SK-N-SH treated with all-trans-retinoic acid at 6 μM for 48 hours (cell line): ENCODE measurements at regions not wholly inside any gene's neighbourhood (a gene's known extent, or its start where the extent isn't known, plus 50 kb on each side); places are given as distances from the start of the nearest gene placed in this dataset.

ENCODE experiments used
- ATAC-seq: fragments of 200-7000 bp; cut with Tn5 transposase; 3 replicates; pipeline ENCODE4 v1.9.1; 2020; ENCODE audit warnings: mild to moderate bottlenecking, moderate library complexity
- ARNTL ChIP-seq: fragments of 450-650 bp; formaldehyde crosslinking; IDR thresholded peaks from 2 replicates; pipeline ENCODE4 v1.5.0; 2020; ENCODE audit warnings: low read depth, mild to moderate bottlenecking, moderate library complexity, borderline replicate concordance
- BACH2 ChIP-seq: fragments of 250-450 bp; sonication (Bioruptor Pico); IDR thresholded peaks from 2 replicates; pipeline ENCODE4 v1.9.0; 2021; ENCODE audit warnings: mild to moderate bottlenecking, borderline replicate concordance
- CSDC2 ChIP-seq: fragments of 250-450 bp; sonication (Bioruptor Pico); IDR thresholded peaks from 2 replicates; pipeline ENCODE4 v1.5.0; 2020; ENCODE audit warnings: mild to moderate bottlenecking, moderate library complexity
- ESRRG ChIP-seq: fragments of 250-450 bp; sonication (Bioruptor Pico); IDR thresholded peaks from 2 replicates; pipeline ENCODE4 v1.6.1; 2021; ENCODE audit warnings: mild to moderate bottlenecking
- ISL1 ChIP-seq: fragments of 250-450 bp; sonication (Bioruptor Pico); IDR thresholded peaks from 2 replicates; pipeline ENCODE4 v2.1.2; 2022; ENCODE audit warnings: mild to moderate bottlenecking, moderate library complexity
- OSR1 ChIP-seq: fragments of 250-450 bp; sonication (Bioruptor Pico); IDR thresholded peaks from 2 replicates; pipeline ENCODE4 v1.8.0; 2022; ENCODE audit warnings: moderate library complexity, mild to moderate bottlenecking, inconsistent platforms
- PPARA ChIP-seq: fragments of 250-450 bp; sonication (Bioruptor Pico); IDR thresholded peaks from 2 replicates; pipeline ENCODE4 v1.5.0; 2020; ENCODE audit warnings: mild to moderate bottlenecking, borderline replicate concordance
- RARB ChIP-seq: fragments of 250-450 bp; sonication (Bioruptor Pico); IDR thresholded peaks from 2 replicates; pipeline ENCODE4 v1.8.0; 2021; ENCODE audit warnings: mild to moderate bottlenecking, moderate library complexity
- SNAI2 ChIP-seq: fragments of 250-450 bp; sonication (Bioruptor Pico); IDR thresholded peaks from 2 replicates; pipeline ENCODE4 v1.5.0; 2020; ENCODE audit warnings: mild to moderate bottlenecking, moderate library complexity
- TCF4 ChIP-seq: fragments of 250-450 bp; sonication (Bioruptor Pico); IDR thresholded peaks from 2 replicates; pipeline ENCODE4 v1.8.0; 2021; ENCODE audit warnings: mild to moderate bottlenecking, moderate library complexity, borderline replicate concordance
- ZC3H10 ChIP-seq: fragments of 250-450 bp; sonication (Bioruptor Pico); IDR thresholded peaks from 2 replicates; pipeline ENCODE4 v1.5.1; 2021; ENCODE audit warnings: mild to moderate bottlenecking, moderate library complexity
- ZFP3 ChIP-seq: fragments of 250-450 bp; sonication (Bioruptor Pico); IDR thresholded peaks from 2 replicates; pipeline ENCODE4 v1.5.0; 2020; ENCODE audit warnings: mild to moderate bottlenecking, moderate library complexity
- ZFP30 ChIP-seq: fragments of 450-650 bp; formaldehyde crosslinking; IDR thresholded peaks from 2 replicates; pipeline ENCODE4 v1.5.0; 2022; ENCODE audit warnings: mild to moderate bottlenecking, moderate library complexity
- ZNF565 ChIP-seq: fragments of 450-650 bp; formaldehyde crosslinking; conservative IDR thresholded peaks from 2 replicates; pipeline ENCODE4 v1.5.0; 2020; ENCODE audit warnings: low read depth, mild to moderate bottlenecking, moderate library complexity
- ZNF70 ChIP-seq: fragments of 450-650 bp; formaldehyde crosslinking; IDR thresholded peaks from 2 replicates; pipeline ENCODE4 v1.5.0; 2020; ENCODE audit warnings: mild to moderate bottlenecking, moderate library complexity
- ZNF8 ChIP-seq: fragments of 450-650 bp; formaldehyde crosslinking; IDR thresholded peaks from 2 replicates; pipeline ENCODE4 v1.5.0; 2020; ENCODE audit warnings: mild to moderate bottlenecking, moderate library complexity
- TF ChIP-seq, protein P1 (sequence below): fragments of 250-450 bp; sonication (Bioruptor Pico); IDR thresholded peaks from 2 replicates; pipeline ENCODE4 v1.5.0; 2020; ENCODE audit warnings: mild to moderate bottlenecking, moderate library complexity
- TF ChIP-seq, protein P2 (sequence below): fragments of 250-450 bp; sonication (Bioruptor Pico); IDR thresholded peaks from 2 replicates; pipeline ENCODE4 v1.8.0; 2020; ENCODE audit warnings: mild to moderate bottlenecking, moderate library complexity, borderline replicate concordance
- TF ChIP-seq, protein P3 (sequence below): fragments of 250-450 bp; sonication (Bioruptor Pico); IDR thresholded peaks from 2 replicates; pipeline ENCODE4 v1.5.1; 2021; ENCODE audit warnings: mild to moderate bottlenecking, moderate library complexity
- TF ChIP-seq, protein P4 (sequence below): fragments of 250-450 bp; sonication (Bioruptor Pico); IDR thresholded peaks from 2 replicates; pipeline ENCODE4 v1.8.0; 2021; ENCODE audit warnings: low read depth, mild to moderate bottlenecking, moderate library complexity, borderline replicate concordance

DNA sequence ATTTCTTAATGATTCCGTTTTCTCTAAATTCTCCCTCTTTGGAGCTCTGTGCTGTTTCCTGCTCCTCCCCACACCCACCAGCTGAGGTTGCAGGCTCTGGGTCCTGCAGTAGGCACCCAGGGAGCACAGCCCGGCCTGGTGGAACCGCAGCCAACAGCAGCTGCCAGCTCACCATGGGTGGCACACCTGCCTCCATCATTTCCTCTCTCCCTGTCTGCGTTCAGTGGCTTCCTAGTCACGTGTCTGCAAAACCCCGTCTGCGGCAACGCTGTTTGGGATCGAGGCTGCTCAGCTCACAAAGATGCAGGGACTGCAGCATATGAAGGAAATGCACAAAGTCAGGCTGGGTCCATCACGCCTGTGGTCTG, 367.8 kb downstream of the IRX2 start:
- ATAC-seq, result no peak
- no peak for TF ChIP-seq BACH2 (CRISPR knock-in tag)
- TF ChIP-seq ZFP3 (CRISPR knock-in tag), result no peak
- TF ChIP-seq ARNTL, result no peak
- TF ChIP-seq ZC3H10, result no peak
- TF ChIP-seq RARB (CRISPR knock-in tag), result no peak
- TF ChIP-seq, protein P1, sequence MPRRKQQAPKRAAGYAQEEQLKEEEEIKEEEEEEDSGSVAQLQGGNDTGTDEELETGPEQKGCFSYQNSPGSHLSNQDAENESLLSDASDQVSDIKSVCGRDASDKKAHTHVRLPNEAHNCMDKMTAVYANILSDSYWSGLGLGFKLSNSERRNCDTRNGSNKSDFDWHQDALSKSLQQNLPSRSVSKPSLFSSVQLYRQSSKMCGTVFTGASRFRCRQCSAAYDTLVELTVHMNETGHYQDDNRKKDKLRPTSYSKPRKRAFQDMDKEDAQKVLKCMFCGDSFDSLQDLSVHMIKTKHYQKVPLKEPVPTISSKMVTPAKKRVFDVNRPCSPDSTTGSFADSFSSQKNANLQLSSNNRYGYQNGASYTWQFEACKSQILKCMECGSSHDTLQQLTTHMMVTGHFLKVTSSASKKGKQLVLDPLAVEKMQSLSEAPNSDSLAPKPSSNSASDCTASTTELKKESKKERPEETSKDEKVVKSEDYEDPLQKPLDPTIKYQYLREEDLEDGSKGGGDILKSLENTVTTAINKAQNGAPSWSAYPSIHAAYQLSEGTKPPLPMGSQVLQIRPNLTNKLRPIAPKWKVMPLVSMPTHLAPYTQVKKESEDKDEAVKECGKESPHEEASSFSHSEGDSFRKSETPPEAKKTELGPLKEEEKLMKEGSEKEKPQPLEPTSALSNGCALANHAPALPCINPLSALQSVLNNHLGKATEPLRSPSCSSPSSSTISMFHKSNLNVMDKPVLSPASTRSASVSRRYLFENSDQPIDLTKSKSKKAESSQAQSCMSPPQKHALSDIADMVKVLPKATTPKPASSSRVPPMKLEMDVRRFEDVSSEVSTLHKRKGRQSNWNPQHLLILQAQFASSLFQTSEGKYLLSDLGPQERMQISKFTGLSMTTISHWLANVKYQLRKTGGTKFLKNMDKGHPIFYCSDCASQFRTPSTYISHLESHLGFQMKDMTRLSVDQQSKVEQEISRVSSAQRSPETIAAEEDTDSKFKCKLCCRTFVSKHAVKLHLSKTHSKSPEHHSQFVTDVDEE (CRISPR knock-in tag), result no peak
- no peak for TF ChIP-seq PPARA (CRISPR knock-in tag)
- TF ChIP-seq ISL1 (CRISPR knock-in tag), result no peak

DNA sequence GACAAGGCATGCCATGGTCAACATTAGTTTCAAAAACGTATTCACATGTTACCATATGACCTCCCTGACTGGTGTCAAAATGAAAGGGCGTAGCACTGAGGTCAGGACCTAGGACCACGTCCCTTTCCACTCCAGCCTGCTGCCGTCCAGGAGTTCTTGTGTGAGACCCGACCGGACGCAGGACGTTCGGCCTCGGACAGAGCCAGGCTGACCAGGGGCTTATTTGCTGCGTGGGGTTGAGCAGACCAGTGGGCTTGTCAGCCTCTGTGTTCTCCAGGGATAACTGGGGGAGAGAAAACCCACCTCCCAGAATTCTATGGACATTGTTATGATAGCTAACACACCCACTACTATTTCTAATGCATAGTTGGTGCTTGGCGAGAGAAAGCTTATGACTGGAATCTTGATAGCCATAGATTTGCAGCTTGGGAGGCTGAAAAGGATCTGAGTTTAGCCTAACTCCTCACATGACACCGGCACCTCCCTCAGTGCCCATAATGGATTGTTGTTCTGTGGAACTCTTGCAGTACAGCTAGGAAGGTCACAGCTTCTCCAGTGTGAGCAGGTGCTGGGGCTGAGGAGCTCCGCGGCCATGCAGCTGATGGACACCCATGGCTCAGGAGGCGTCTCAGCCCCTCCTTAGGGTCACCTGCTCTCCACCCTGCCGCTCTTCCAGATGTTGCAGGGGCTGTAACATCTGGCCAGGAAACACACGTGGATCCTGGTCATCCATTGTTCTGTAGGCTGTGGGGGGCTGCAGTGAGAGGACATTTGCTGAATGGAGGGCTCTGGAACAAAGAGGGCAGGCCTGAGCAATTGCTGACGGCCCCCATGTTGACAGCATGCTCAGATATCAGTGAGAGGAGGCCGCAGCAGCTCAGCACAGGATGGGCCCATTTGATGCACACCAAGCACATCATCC, 368.4 kb downstream of the IRX2 start:
- no peak for ATAC-seq
- TF ChIP-seq ZNF8 (CRISPR knock-in tag), result no peak
- no peak for TF ChIP-seq BACH2 (CRISPR knock-in tag)
- no peak for TF ChIP-seq ZFP3 (CRISPR knock-in tag)
- TF ChIP-seq ZNF565 (CRISPR knock-in tag), result no peak
- TF ChIP-seq SNAI2, result no peak
- no peak for TF ChIP-seq ZNF70 (CRISPR knock-in tag)
- TF ChIP-seq ZC3H10, result no peak
- no peak for TF ChIP-seq PPARA (CRISPR knock-in tag)
- TF ChIP-seq CSDC2 (CRISPR knock-in tag), result no peak
- no peak for TF ChIP-seq OSR1 (CRISPR knock-in tag)
- TF ChIP-seq, protein P2, sequence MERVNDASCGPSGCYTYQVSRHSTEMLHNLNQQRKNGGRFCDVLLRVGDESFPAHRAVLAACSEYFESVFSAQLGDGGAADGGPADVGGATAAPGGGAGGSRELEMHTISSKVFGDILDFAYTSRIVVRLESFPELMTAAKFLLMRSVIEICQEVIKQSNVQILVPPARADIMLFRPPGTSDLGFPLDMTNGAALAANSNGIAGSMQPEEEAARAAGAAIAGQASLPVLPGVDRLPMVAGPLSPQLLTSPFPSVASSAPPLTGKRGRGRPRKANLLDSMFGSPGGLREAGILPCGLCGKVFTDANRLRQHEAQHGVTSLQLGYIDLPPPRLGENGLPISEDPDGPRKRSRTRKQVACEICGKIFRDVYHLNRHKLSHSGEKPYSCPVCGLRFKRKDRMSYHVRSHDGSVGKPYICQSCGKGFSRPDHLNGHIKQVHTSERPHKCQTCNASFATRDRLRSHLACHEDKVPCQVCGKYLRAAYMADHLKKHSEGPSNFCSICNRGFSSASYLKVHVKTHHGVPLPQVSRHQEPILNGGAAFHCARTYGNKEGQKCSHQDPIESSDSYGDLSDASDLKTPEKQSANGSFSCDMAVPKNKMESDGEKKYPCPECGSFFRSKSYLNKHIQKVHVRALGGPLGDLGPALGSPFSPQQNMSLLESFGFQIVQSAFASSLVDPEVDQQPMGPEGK (CRISPR knock-in tag), result no peak
- TF ChIP-seq, protein P1 (CRISPR knock-in tag), result no peak
- no peak for TF ChIP-seq ZFP30 (CRISPR knock-in tag)
- TF ChIP-seq TCF4, result no peak
- TF ChIP-seq RARB (CRISPR knock-in tag), result no peak
- no peak for TF ChIP-seq ARNTL
- no peak for TF ChIP-seq ESRRG
- no peak for TF ChIP-seq ISL1 (CRISPR knock-in tag)
- TF ChIP-seq, protein P3, sequence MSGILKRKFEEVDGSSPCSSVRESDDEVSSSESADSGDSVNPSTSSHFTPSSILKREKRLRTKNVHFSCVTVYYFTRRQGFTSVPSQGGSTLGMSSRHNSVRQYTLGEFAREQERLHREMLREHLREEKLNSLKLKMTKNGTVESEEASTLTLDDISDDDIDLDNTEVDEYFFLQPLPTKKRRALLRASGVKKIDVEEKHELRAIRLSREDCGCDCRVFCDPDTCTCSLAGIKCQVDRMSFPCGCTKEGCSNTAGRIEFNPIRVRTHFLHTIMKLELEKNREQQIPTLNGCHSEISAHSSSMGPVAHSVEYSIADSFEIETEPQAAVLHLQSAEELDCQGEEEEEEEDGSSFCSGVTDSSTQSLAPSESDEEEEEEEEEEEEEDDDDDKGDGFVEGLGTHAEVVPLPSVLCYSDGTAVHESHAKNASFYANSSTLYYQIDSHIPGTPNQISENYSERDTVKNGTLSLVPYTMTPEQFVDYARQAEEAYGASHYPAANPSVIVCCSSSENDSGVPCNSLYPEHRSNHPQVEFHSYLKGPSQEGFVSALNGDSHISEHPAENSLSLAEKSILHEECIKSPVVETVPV (CRISPR knock-in tag), result no peak
- TF ChIP-seq, protein P4, sequence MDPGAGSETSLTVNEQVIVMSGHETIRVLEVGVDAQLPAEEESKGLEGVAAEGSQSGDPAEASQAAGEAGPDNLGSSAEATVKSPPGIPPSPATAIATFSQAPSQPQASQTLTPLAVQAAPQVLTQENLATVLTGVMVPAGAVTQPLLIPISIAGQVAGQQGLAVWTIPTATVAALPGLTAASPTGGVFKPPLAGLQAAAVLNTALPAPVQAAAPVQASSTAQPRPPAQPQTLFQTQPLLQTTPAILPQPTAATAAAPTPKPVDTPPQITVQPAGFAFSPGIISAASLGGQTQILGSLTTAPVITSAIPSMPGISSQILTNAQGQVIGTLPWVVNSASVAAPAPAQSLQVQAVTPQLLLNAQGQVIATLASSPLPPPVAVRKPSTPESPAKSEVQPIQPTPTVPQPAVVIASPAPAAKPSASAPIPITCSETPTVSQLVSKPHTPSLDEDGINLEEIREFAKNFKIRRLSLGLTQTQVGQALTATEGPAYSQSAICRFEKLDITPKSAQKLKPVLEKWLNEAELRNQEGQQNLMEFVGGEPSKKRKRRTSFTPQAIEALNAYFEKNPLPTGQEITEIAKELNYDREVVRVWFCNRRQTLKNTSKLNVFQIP (CRISPR knock-in tag), result no peak
